ENCODE measurements at regions not wholly inside any gene's neighbourhood (a gene's known extent, or its start where the extent isn't known, plus 50 kb on each side); places are given as distances from the start of the nearest gene placed in this dataset.

DNA sequence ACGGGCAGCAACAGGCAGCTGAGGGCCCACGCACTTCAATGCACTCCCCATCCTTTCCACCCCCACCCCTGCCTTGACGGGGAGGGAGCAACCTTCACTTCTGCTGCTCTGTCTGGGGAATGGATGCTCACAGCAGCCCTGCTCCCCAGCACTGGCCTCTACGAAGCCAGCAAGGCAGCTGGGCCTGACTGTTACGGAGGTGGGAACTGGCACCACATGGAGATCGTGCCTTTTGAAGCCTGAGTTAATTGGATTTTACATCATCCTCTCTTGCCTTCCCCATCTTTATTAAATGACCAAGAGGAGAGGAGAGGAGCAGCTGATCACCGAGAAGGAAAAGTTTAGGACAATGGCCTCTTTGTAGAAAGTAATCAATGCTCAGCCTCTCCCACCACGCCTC is 187.0 kb upstream of the RPL38 start:
- Histone ChIP-seq H3K9ac (ENCODE audit: insufficient read length) (no peak overlapping the region), H3K36me3 (ENCODE audit: insufficient read depth, low read length) (no peaks in the 10 kb centered on the region), H3K27ac (no peak overlapping the region), H3K4me3 (no peak overlapping the region), H3K9me3 (ENCODE audit: low read depth, low read length) (no peaks in the 10 kb centered on the region)
- no peak for TF ChIP-seq EZH2 (IDR thresholded peaks at IDR 0.05)
- TF ChIP-seq FOXP2 (optimal IDR thresholded peaks at IDR 0.05; ENCODE audit: control extremely low read depth, extremely low read length, insufficient read depth) = no peak
- no peak for TF ChIP-seq POLR2AphosphoS5 (IDR thresholded peaks at IDR 0.05; ENCODE audit: borderline replicate concordance, low read depth, low read length)
- no peak for DNase-seq (ENCODE audit: low read depth, low spot score)

DNA sequence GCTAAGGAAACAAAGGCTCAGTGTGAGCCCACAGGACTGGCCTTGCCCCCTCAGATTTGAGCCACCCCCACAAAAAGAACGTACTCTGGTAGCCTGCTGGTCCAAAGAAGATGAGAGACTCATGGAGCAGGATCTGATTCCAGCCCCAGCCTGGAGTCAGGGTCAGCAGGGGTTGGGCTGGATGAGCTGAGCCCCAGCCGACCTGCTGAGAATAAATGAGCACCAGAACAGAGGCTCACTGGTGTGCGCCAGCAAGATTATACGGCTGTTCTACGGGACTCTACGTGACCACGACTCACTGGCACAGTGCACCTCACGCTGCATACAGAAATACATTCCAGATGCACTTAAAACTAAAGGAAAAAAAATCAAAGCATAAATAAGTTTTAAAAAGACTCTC is 186.0 kb upstream of the RPL38 start:
- Histone ChIP-seq H3K9ac (ENCODE audit: insufficient read length) (no peak overlapping the region), H3K27ac (no peak overlapping the region), H3K36me3 (ENCODE audit: insufficient read depth, low read length) (no peaks in the 10 kb centered on the region), H3K9me3 (ENCODE audit: low read depth, low read length) (no peaks in the 10 kb centered on the region), H3K4me3 (no peak overlapping the region)
- TF ChIP-seq EZH2 (IDR thresholded peaks at IDR 0.05) (no peak), POLR2AphosphoS5 (IDR thresholded peaks at IDR 0.05; ENCODE audit: borderline replicate concordance, low read depth, low read length) (no peak), FOXP2 (optimal IDR thresholded peaks at IDR 0.05; ENCODE audit: control extremely low read depth, extremely low read length, insufficient read depth) (no peak)
- DNase-seq (ENCODE audit: low read depth, low spot score) = no peak

DNA sequence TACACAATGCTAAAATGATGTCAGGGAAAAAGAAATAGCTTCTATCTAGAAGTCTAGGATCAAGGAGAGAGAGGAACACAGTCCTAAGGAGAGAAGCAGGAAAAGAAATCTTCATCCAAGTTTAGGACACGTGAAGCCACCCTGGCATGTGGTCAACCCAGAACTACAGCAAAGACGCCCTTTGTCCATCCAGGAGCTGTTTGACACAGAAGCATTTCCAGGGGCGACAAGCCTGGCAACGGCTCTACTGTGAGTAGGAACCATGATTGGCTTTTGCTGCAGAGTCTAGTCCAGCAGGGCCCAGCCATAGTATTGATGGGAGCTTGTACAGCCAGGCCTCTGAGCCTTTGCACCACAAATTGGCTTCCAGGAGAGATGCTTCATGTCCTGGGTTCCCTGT is 185.4 kb upstream of the RPL38 start:
- TF ChIP-seq EZH2 (IDR thresholded peaks at IDR 0.05) (no peak), POLR2AphosphoS5 (IDR thresholded peaks at IDR 0.05; ENCODE audit: borderline replicate concordance, low read depth, low read length) (no peak), FOXP2 (optimal IDR thresholded peaks at IDR 0.05; ENCODE audit: control extremely low read depth, extremely low read length, insufficient read depth) (no peak)
- H3K4me3 ChIP-seq = no peak overlapping the region
- no peak overlapping the region for H3K9ac ChIP-seq (ENCODE audit: insufficient read length)
- DNase-seq (ENCODE audit: low read depth, low spot score) = no peak
- no peak overlapping the region for H3K27ac ChIP-seq
- H3K36me3 ChIP-seq (ENCODE audit: insufficient read depth, low read length) = no peaks in the 10 kb centered on the region
- no peaks in the 10 kb centered on the region for H3K9me3 ChIP-seq (ENCODE audit: low read depth, low read length)

DNA sequence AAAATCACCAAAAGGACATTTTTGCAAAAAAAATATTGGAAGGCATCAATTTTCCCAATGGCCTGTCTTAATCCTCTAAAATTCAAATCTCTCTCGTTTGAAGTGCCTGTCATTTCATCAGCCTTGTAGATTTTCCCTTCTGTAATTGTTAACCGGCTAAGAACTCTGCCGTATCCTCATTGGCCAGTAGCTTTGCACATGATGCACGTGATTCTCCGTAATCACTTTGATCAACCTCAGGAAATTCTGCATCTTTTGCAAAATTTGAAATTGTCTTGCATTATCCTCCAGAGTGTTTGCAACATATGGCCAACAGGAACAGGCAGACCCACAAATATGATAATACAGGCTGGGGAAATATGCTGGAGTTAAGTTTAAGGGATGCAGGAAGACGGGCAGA is 184.2 kb upstream of the RPL38 start:
- no peak overlapping the region for H3K27ac ChIP-seq
- TF ChIP-seq FOXP2 (optimal IDR thresholded peaks at IDR 0.05; ENCODE audit: control extremely low read depth, extremely low read length, insufficient read depth) = no peak
- no peak for TF ChIP-seq EZH2 (IDR thresholded peaks at IDR 0.05)
- no peak for TF ChIP-seq POLR2AphosphoS5 (IDR thresholded peaks at IDR 0.05; ENCODE audit: borderline replicate concordance, low read depth, low read length)
- H3K9me3 ChIP-seq (ENCODE audit: low read depth, low read length) = no peaks in the 10 kb centered on the region
- no peak overlapping the region for H3K4me3 ChIP-seq
- no peak overlapping the region for H3K9ac ChIP-seq (ENCODE audit: insufficient read length)
- no peak for DNase-seq (ENCODE audit: low read depth, low spot score)
- H3K36me3 ChIP-seq (ENCODE audit: insufficient read depth, low read length) = no peaks in the 10 kb centered on the region

DNA sequence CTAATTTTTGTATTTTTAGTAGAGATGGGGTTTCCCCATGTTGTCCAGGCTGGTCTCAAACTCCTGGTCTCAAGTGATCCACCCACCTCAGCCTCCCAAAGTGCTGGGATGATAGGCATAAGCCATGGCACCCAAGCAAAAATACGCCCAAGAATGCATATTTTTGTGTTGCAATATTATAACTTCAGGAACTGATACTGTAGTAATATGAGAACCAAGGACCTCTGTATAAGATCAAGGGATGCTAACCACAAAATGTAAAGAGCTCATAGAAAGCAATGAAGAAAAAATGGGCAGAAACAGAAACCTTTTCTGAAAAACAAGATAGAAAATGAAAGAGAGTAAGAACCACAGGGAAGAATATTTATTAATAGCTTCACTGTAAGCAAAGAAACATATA is 183.6 kb upstream of the RPL38 start:
- H3K4me3 ChIP-seq = no peak overlapping the region
- TF ChIP-seq EZH2 (IDR thresholded peaks at IDR 0.05) (no peak), FOXP2 (optimal IDR thresholded peaks at IDR 0.05; ENCODE audit: control extremely low read depth, extremely low read length, insufficient read depth) (no peak), POLR2AphosphoS5 (IDR thresholded peaks at IDR 0.05; ENCODE audit: borderline replicate concordance, low read depth, low read length) (no peak)
- H3K27ac ChIP-seq = no peak overlapping the region
- no peaks in the 10 kb centered on the region for H3K9me3 ChIP-seq (ENCODE audit: low read depth, low read length)
- no peaks in the 10 kb centered on the region for H3K36me3 ChIP-seq (ENCODE audit: insufficient read depth, low read length)
- no peak for DNase-seq (ENCODE audit: low read depth, low spot score)
- no peak overlapping the region for H3K9ac ChIP-seq (ENCODE audit: insufficient read length)

DNA sequence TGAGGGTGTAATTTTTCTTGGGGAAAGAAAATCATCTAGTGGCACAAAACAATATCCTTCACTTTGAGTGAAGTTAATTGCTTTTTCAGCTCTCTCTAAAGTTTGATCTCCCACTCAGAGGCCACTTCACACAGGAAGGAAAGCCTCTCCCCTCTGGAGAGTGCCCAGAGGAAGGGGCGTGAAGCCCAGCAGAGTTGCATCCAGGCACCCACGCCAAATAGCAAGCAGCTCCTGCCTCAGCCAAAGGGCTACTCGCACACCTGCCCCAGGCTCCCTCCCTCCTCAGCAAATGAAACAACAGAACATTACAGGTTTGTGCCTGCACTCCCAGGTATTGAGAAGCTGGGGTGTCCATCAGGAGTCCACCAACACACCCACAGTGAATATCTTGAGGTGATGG is 183.0 kb upstream of the RPL38 start:
- H3K9ac ChIP-seq (ENCODE audit: insufficient read length) = no peak overlapping the region
- TF ChIP-seq FOXP2 (optimal IDR thresholded peaks at IDR 0.05; ENCODE audit: control extremely low read depth, extremely low read length, insufficient read depth) (no peak), EZH2 (IDR thresholded peaks at IDR 0.05) (no peak), POLR2AphosphoS5 (IDR thresholded peaks at IDR 0.05; ENCODE audit: borderline replicate concordance, low read depth, low read length) (no peak)

DNA sequence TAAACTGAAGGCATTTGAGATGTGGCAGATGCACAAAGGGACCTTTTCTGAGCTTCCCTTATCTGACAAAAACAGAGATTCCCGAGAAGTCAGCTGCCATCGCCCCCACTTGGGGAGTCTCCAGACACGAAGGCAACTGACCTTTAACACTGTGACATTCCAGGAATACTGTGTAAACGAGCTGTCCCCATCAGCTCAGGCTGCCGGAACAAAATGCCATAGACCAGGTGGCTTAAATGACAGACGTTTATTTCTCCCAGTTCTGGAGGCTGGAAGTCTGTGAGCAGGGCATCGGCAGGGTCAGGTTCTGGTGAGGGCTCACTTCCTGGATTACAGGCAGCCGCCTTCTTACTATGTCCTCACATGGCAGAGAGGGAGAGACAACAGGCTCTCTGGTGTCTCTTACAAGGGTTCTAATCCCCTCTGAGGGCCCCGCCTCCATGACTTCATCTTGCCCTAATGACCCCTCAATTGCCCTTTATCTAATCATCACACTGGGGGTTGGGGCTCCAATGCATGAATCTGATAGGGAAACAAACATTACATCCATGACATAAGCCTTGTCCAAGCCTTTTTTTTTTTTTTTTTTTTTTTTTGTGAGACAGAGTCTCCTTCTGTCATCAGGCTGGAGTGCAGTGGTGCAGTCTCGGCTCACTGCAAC is 178.5 kb upstream of the RPL38 start:
- TF ChIP-seq POLR2AphosphoS5 (IDR thresholded peaks at IDR 0.05; ENCODE audit: borderline replicate concordance, low read depth, low read length) (no peak), FOXP2 (optimal IDR thresholded peaks at IDR 0.05; ENCODE audit: control extremely low read depth, extremely low read length, insufficient read depth) (no peak), EZH2 (IDR thresholded peaks at IDR 0.05) (no peak)
- H3K36me3 ChIP-seq (ENCODE audit: insufficient read depth, low read length) = no peaks in the 10 kb centered on the region
- no peak for DNase-seq (ENCODE audit: low read depth, low spot score)
- no peaks in the 10 kb centered on the region for H3K9me3 ChIP-seq (ENCODE audit: low read depth, low read length)
- H3K4me3 ChIP-seq = no peak overlapping the region
- H3K27ac ChIP-seq = no peak overlapping the region
- H3K9ac ChIP-seq (ENCODE audit: insufficient read length) = no peak overlapping the region

More for the DNA sequence above, 183.0 kb upstream of the RPL38 start:
- Histone ChIP-seq H3K27ac (no peak overlapping the region), H3K9me3 (ENCODE audit: low read depth, low read length) (no peaks in the 10 kb centered on the region), H3K4me3 (no peak overlapping the region), H3K36me3 (ENCODE audit: insufficient read depth, low read length) (no peaks in the 10 kb centered on the region)
- DNase-seq (ENCODE audit: low read depth, low spot score) = no peak

DNA sequence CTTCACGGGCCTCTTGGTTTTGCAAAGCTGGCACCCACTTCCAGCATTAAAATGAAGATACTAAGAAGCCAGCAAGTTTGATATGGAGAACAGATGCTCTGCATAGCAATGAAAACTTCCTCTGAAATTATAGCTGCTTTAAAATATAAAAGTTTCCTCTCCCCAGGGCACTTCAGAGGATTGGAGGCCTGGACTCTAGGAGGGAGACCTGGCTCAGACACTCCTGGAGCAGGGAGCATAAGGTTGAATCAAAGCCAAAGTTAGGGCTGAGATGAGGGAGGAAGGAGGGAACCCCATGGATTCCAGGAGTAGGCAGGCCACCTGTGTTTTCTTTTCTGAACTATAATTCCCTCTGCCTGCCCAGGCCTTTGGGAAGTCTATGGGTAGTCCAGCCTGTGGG is 176.0 kb upstream of the RPL38 start:
- Histone ChIP-seq H3K9ac (ENCODE audit: insufficient read length) (no peak overlapping the region), H3K27ac (no peak overlapping the region), H3K36me3 (ENCODE audit: insufficient read depth, low read length) (no peaks in the 10 kb centered on the region), H3K4me3 (no peak overlapping the region), H3K9me3 (ENCODE audit: low read depth, low read length) (no peaks in the 10 kb centered on the region)
- TF ChIP-seq POLR2AphosphoS5 (IDR thresholded peaks at IDR 0.05; ENCODE audit: borderline replicate concordance, low read depth, low read length) (no peak), EZH2 (IDR thresholded peaks at IDR 0.05) (no peak), FOXP2 (optimal IDR thresholded peaks at IDR 0.05; ENCODE audit: control extremely low read depth, extremely low read length, insufficient read depth) (no peak)
- DNase-seq (ENCODE audit: low read depth, low spot score) = no peak

Data from SK-N-MC (cell line).